Activated naive CD4-positive, alpha-beta T cell treated with anti-CD3 and anti-CD28 coated beads for 36 hours (primary cell): ENCODE measurements at regions not wholly inside any gene's neighbourhood (a gene's known extent, or its start where the extent isn't known, plus 50 kb on each side); places are given as distances from the start of the nearest gene placed in this dataset.

Experiments used
- CTCF ChIA-PET: fragments of 350-600 bp; sonication (Branson Sonifier 250); formaldehyde crosslinking; loops from one replicate; lab custom pipeline; 2021; ENCODE audit warnings: antibody characterized with exemption; lab: Charles Lee
- DNase-seq: peaks from one replicate; pipeline ENCODE4 v3.0.0-alpha.2; 2020
- H3K27ac Mint-ChIP-seq: one replicate; pipeline ENCODE4 v1.8.0; 2021; ENCODE audit warnings: mild to moderate bottlenecking, mixed read lengths
- H3K27me3 Mint-ChIP-seq: one replicate; pipeline ENCODE4 v1.8.0; 2021; ENCODE audit warnings: low read depth, mixed read lengths
- H3K36me3 Mint-ChIP-seq: one replicate; pipeline ENCODE4 v1.8.0; 2021; ENCODE audit warnings: low read depth, mixed read lengths
- H3K4me1 Mint-ChIP-seq: one replicate; pipeline ENCODE4 v1.8.0; 2021; ENCODE audit warnings: low read depth, mixed read lengths
- H3K4me3 Mint-ChIP-seq: one replicate; pipeline ENCODE4 v1.8.0; 2021; ENCODE audit warnings: mild to moderate bottlenecking, moderate library complexity, mixed read lengths
- H3K9me3 Mint-ChIP-seq: one replicate; pipeline ENCODE4 v1.8.0; 2021; ENCODE audit warnings: mixed read lengths
- intact Hi-C: fragments of 100-400 bp; cut with micrococcal nuclease; formaldehyde crosslinking; loops from one replicate; pipeline ENCODE4 v1.15.1; 2023

GRCh38 chr6:114524081-114524480 is 181.3 kb upstream of the HS3ST5 start:
- Mint-ChIP-seq H3K27ac (no peak overlapping the region), H3K36me3 (no peaks in the 10 kb centered on the region), H3K27me3 (peaks cover 2% of the 10 kb centered on the region), H3K4me3 (no peak overlapping the region), H3K4me1 (no peaks in the 10 kb centered on the region), H3K9me3 (peaks cover 7% of the 10 kb centered on the region)
- CTCF ChIA-PET, result no interaction called here
- DNase-seq, result no peak
- intact Hi-C loops, result no loop called here

DNA sequence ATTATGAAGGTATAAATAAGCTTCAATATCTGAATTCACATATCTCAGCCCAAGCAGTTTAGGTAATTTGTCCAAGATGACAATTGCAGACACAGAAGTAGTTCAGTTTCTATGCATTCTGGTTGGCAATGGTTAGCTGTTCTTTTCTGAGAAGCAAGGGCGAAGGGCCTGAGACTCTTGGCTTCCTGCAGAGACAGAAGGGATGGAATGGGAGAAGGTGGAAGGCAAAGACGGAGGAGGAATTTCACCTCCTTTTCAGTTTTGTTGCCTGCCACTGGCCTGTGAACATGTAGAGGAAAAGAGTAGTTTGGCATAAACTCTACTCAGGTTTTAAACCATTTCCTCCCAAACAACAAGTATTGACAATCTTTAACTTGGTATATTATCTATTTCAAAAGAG is 180.7 kb upstream of the HS3ST5 start:
- Mint-ChIP-seq H3K27me3 (peaks cover 2% of the 10 kb centered on the region), H3K36me3 (no peaks in the 10 kb centered on the region), H3K4me3 (no peak overlapping the region), H3K9me3 (peaks cover 5% of the 10 kb centered on the region), H3K27ac (no peak overlapping the region), H3K4me1 (no peaks in the 10 kb centered on the region)
- intact Hi-C loops, result no loop called here
- CTCF ChIA-PET, result no interaction called here
- DNase-seq, result no peak

- H3K4me3 Mint-ChIP-seq, result no peak overlapping the region
- DNase-seq, result no peak
- peaks cover 2% of the 10 kb centered on the region for H3K27me3 Mint-ChIP-seq
- H3K27ac Mint-ChIP-seq, result no peak overlapping the region
- H3K9me3 Mint-ChIP-seq, result peaks cover 5% of the 10 kb centered on the region
- no peaks in the 10 kb centered on the region for H3K4me1 Mint-ChIP-seq
- CTCF ChIA-PET, result no interaction called here
- H3K36me3 Mint-ChIP-seq, result no peaks in the 10 kb centered on the region
- intact Hi-C loops, result no loop called here
Measured at GRCh38 chr6:114521926-114522325, 179.1 kb upstream of the HS3ST5 start.

GRCh38 chr6:114520976-114521375 is 178.2 kb upstream of the HS3ST5 start:
- no peaks in the 10 kb centered on the region for H3K36me3 Mint-ChIP-seq
- intact Hi-C loops, result no loop called here
- H3K27ac Mint-ChIP-seq, result no peak overlapping the region
- H3K4me1 Mint-ChIP-seq, result no peaks in the 10 kb centered on the region
- no peak for DNase-seq
- H3K4me3 Mint-ChIP-seq, result no peak overlapping the region
- peaks cover 2% of the 10 kb centered on the region for H3K27me3 Mint-ChIP-seq
- H3K9me3 Mint-ChIP-seq, result peaks cover 5% of the 10 kb centered on the region
- CTCF ChIA-PET, result no interaction called here

GRCh38 chr6:114514170-114514569 is 171.3 kb upstream of the HS3ST5 start:
- no peaks in the 10 kb centered on the region for H3K36me3 Mint-ChIP-seq
- CTCF ChIA-PET, result no interaction called here
- peaks cover 2% of the 10 kb centered on the region for H3K9me3 Mint-ChIP-seq
- no peaks in the 10 kb centered on the region for H3K4me1 Mint-ChIP-seq
- no peaks in the 10 kb centered on the region for H3K27me3 Mint-ChIP-seq
- no peak overlapping the region for H3K4me3 Mint-ChIP-seq
- intact Hi-C loops, result no loop called here
- no peak for DNase-seq
- no peak overlapping the region for H3K27ac Mint-ChIP-seq

DNA sequence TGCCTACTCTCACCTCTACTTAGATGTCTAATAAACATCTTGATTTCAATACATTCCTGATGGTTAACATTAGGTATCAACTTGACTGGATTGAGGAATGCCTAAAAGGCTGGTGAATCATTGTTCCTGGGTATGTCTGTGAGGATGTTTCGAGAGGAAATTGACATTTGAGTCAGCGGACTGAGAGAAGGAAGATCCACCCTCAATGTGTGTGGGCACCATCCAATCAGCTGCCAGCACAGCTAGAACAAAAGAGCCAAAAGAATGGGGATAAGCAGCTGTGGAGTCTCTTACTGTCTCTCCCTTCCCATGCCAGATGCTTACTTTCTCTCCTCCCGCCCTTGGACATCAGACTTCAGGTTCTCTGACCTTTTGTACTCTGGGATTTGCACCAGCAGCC is 128.6 kb upstream of the HS3ST5 start:
- no peaks in the 10 kb centered on the region for H3K36me3 Mint-ChIP-seq
- H3K4me3 Mint-ChIP-seq, result no peak overlapping the region
- CTCF ChIA-PET, result no interaction called here
- H3K4me1 Mint-ChIP-seq, result no peaks in the 10 kb centered on the region
- no peaks in the 10 kb centered on the region for H3K9me3 Mint-ChIP-seq
- no peak for DNase-seq
- intact Hi-C loops, result no loop called here
- H3K27me3 Mint-ChIP-seq, result no peaks in the 10 kb centered on the region
- no peak overlapping the region for H3K27ac Mint-ChIP-seq

- Mint-ChIP-seq H3K9me3 (peaks cover 3% of the 10 kb centered on the region), H3K27ac (no peak overlapping the region), H3K36me3 (no peaks in the 10 kb centered on the region), H3K4me1 (no peaks in the 10 kb centered on the region), H3K4me3 (no peak overlapping the region), H3K27me3 (no peaks in the 10 kb centered on the region)
- no peak for DNase-seq
- CTCF ChIA-PET, result no interaction called here
- intact Hi-C loops, result no loop called here
Measured at GRCh38 chr6:114467931-114468330, 125.1 kb upstream of the HS3ST5 start.

- CTCF ChIA-PET, result no interaction called here
- H3K9me3 Mint-ChIP-seq, result peaks cover 3% of the 10 kb centered on the region
- H3K36me3 Mint-ChIP-seq, result no peaks in the 10 kb centered on the region
- H3K27ac Mint-ChIP-seq, result no peak overlapping the region
- intact Hi-C loops, result no loop called here
- no peak overlapping the region for H3K4me3 Mint-ChIP-seq
- no peaks in the 10 kb centered on the region for H3K4me1 Mint-ChIP-seq
- no peak for DNase-seq
- no peaks in the 10 kb centered on the region for H3K27me3 Mint-ChIP-seq
Measured at GRCh38 chr6:114465511-114465910, 122.7 kb upstream of the HS3ST5 start.

DNA sequence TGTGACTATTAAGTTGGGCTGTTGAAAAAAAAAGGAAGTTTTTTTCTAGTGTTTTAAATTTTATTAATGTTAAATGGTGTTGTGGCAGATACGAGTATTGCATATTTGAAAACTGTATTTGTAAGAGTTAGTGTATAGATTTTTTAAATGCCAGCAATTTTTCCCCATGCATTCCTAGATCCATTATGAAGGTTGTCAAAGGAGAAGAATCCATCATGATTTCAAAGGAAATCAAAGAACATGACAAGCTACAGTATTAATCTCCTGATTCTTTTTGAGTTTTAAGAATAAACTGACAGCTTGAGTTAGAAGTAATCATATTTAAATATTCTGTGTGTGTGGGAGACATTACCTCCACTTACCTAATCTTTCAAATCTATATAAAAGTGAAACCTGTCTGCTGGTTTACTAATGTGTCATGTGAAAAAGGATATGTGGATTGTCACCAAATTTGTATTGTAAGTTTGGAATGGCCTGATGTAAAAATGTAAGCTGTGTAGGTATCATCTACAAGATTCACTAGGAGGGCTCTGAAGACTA is 111.0 kb upstream of the HS3ST5 start:
- Mint-ChIP-seq H3K36me3 (no peaks in the 10 kb centered on the region), H3K27ac (no peak overlapping the region), H3K9me3 (no peaks in the 10 kb centered on the region), H3K4me3 (no peak overlapping the region), H3K4me1 (no peaks in the 10 kb centered on the region), H3K27me3 (no peaks in the 10 kb centered on the region)
- intact Hi-C loops, result no loop called here
- CTCF ChIA-PET, result no interaction called here
- DNase-seq, result no peak

DNA sequence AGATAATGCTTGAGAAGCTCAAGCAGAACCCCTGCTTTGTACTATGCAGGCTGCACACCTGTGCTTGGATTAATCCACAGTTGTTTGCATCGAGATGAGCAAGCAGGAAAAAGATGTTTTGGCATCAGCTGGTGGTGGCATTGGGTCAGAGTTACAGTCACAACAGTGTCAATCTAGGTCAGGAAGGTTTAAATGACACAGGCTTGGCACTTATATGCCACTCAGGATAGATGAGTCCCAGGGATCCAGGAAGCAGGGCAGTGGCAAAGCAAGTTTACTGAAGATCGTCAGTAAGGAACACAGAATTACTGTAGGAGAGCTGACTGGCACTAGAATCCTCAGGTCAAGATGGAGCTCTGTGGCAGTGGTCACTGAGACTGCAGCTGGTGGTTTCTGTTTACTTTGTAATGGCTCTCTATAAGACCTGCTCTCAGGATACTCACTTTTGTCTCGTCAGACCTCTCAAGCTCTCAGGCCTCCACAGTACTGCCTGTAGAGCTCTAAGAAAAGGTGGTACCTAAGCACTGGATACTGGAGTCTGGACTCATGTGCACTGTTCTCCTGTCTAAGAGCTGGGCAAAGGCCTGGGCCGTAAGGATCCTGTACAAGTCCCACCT is 110.1 kb upstream of the HS3ST5 start:
- H3K36me3 Mint-ChIP-seq, result no peaks in the 10 kb centered on the region
- H3K4me1 Mint-ChIP-seq, result no peaks in the 10 kb centered on the region
- H3K27me3 Mint-ChIP-seq, result no peaks in the 10 kb centered on the region
- CTCF ChIA-PET, result no interaction called here
- H3K4me3 Mint-ChIP-seq, result no peak overlapping the region
- H3K9me3 Mint-ChIP-seq, result no peaks in the 10 kb centered on the region
- no peak overlapping the region for H3K27ac Mint-ChIP-seq
- DNase-seq, result no peak
- intact Hi-C loops, result no loop called here

DNA sequence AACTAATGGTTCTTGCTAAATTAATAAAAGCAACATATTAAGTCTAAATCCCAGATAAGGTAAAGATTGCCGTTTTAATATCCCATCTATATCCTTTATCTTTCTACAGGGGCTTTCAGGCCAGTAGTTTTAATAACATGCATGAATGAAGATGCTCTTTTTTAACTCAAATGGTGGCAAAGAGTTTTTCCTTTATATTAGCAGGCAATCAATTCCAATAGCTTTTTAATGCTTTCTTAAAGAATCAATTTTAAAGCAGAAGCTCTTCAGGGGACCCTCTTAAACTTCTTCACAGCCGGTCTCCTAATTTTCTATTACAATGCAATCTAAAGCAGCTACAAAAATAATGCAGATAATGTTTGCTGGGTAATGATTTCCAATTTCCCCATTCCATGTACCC is 107.8 kb upstream of the HS3ST5 start:
- H3K9me3 Mint-ChIP-seq, result no peaks in the 10 kb centered on the region
- no peaks in the 10 kb centered on the region for H3K27me3 Mint-ChIP-seq
- no peak for DNase-seq
- no peak overlapping the region for H3K4me3 Mint-ChIP-seq
- intact Hi-C loops, result no loop called here
- no peaks in the 10 kb centered on the region for H3K36me3 Mint-ChIP-seq
- H3K27ac Mint-ChIP-seq, result no peak overlapping the region
- H3K4me1 Mint-ChIP-seq, result no peaks in the 10 kb centered on the region
- CTCF ChIA-PET, result no interaction called here

DNA sequence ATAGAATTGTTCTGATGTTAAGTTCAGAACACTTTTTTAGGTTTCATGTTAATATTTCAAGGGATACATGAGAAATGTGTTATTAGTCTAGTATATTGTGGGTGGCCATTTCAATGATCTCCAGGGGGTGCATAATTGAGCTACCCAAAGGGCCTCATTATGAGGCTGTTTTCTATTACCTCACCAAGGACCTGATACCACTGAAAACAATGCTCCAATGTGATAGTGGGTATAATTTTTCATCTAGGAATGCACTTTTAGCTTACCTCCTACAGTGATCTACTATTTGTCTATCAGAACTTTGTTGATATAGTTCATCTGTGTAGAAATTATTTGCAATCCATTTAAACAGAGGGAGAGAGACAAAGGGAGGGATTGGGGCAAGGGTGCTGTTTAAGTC is 106.8 kb upstream of the HS3ST5 start:
- Mint-ChIP-seq H3K27ac (no peak overlapping the region), H3K4me3 (no peak overlapping the region), H3K36me3 (no peaks in the 10 kb centered on the region), H3K4me1 (no peaks in the 10 kb centered on the region), H3K9me3 (no peaks in the 10 kb centered on the region), H3K27me3 (no peaks in the 10 kb centered on the region)
- DNase-seq, result no peak
- intact Hi-C loops, result no loop called here
- CTCF ChIA-PET, result no interaction called here

- Mint-ChIP-seq H3K36me3 (no peaks in the 10 kb centered on the region), H3K27ac (no peak overlapping the region), H3K4me1 (no peaks in the 10 kb centered on the region), H3K27me3 (no peaks in the 10 kb centered on the region), H3K4me3 (no peak overlapping the region), H3K9me3 (no peaks in the 10 kb centered on the region)
- DNase-seq, result no peak
- CTCF ChIA-PET, result no interaction called here
- intact Hi-C loops, result no loop called here
Measured at GRCh38 chr6:114446342-114446741, 103.5 kb upstream of the HS3ST5 start.
